ENCODE measurements at regions not wholly inside any gene's neighbourhood (a gene's known extent, or its start where the extent isn't known, plus 50 kb on each side); places are given as distances from the start of the nearest gene placed in this dataset.
A peak's percentile ranks its signal among the peaks of the same experiment; 100 is the strongest.

- no peak for DNase-seq
Measured at GRCh38 chr14:34034447-34035176, 83.7 kb upstream of the EGLN3 start.

GRCh38 chr14:34032720-34033119 lies 81.8 kb upstream of the EGLN3 start:
- no peak for DNase-seq

GRCh38 chr14:34030864-34031263 lies 80.0 kb upstream of the EGLN3 start:
- no peak for DNase-seq

GRCh38 chr14:34029921-34030334 lies 79.1 kb upstream of the EGLN3 start:
- DNase-seq = no peak

- DNase-seq = no peak
Measured at GRCh38 chr14:34027990-34028495, 77.2 kb upstream of the EGLN3 start.

- DNase-seq = no peak
Measured at GRCh38 chr14:34027130-34027989, 76.5 kb upstream of the EGLN3 start.

- no peak for DNase-seq
Measured at GRCh38 chr14:34025325-34026017, 74.6 kb upstream of the EGLN3 start.

GRCh38 chr14:34024768-34025144 lies 73.9 kb upstream of the EGLN3 start:
- no peak for DNase-seq

GRCh38 chr14:34023824-34024767 lies 73.2 kb upstream of the EGLN3 start:
- DNase-seq = no peak

- DNase-seq = no peak
Measured at GRCh38 chr14:34021096-34021495, 70.2 kb upstream of the EGLN3 start.

GRCh38 chr14:34020014-34020413 lies 69.1 kb upstream of the EGLN3 start:
- no peak for DNase-seq

- peak; percentile 36 for DNase-seq
Measured at GRCh38 chr14:34018564-34019244, 67.8 kb upstream of the EGLN3 start.

- DNase-seq = peak; percentile 44
Measured at GRCh38 chr14:34018125-34018524, 67.3 kb upstream of the EGLN3 start.

GRCh38 chr14:34015383-34015782 lies 64.5 kb upstream of the EGLN3 start:
- no peak for DNase-seq

GRCh38 chr14:34014936-34015335 lies 64.1 kb upstream of the EGLN3 start:
- no peak for DNase-seq

- DNase-seq = peak; percentile 5
Measured at GRCh38 chr14:34013721-34014060, 62.8 kb upstream of the EGLN3 start.

- DNase-seq = peak; percentile 18
Measured at GRCh38 chr14:34012978-34013720, 62.3 kb upstream of the EGLN3 start.

GRCh38 chr14:34012369-34012768 lies 61.5 kb upstream of the EGLN3 start:
- DNase-seq = no peak

GRCh38 chr14:34009956-34010355 lies 59.1 kb upstream of the EGLN3 start:
- no peak for DNase-seq

- DNase-seq = no peak
Measured at GRCh38 chr14:34007902-34008301, 57.0 kb upstream of the EGLN3 start.

GRCh38 chr14:34005901-34006300 lies 55.0 kb upstream of the EGLN3 start:
- DNase-seq = no peak

All from activated CD4-positive, alpha-beta T cell treated with anti-CD3 and anti-CD28 coated beads, Interleukin-2, amount 50 U/mL, for 16 hours (primary cell).